Neural progenitor cell (in vitro differentiated cells): ENCODE measurements at regions not wholly inside any gene's neighbourhood (a gene's known extent, or its start where the extent isn't known, plus 50 kb on each side); places are given as distances from the start of the nearest gene placed in this dataset.

ENCODE experiments used
- CTCF ChIP-seq: fragments of 200-600 bp; sonication (generic); IDR thresholded peaks from 2 replicates; pipeline ENCODE4 v1.5.1; 2017; ENCODE audit warnings: antibody characterized with exemption, mild to moderate bottlenecking
- EZH2 ChIP-seq: fragments of 200-600 bp; sonication (generic); IDR thresholded peaks from 2 replicates; pipeline ENCODE4 v1.6.1; 2017; ENCODE audit warnings: antibody characterized with exemption, mild to moderate bottlenecking, moderate library complexity

GRCh38 chr12:3973269-3973884 lies 100.2 kb upstream of the PARP11 start:
- TF ChIP-seq CTCF, result no peak
- no peak for TF ChIP-seq EZH2
